GM23338 (cell line): ENCODE measurements at regions not wholly inside any gene's neighbourhood (a gene's known extent, or its start where the extent isn't known, plus 50 kb on each side); places are given as distances from the start of the nearest gene placed in this dataset.

Experiments
- EZH2 ChIP-seq: fragments of 200-600 bp; sonication (generic); IDR thresholded peaks from one replicate; pipeline ENCODE4 v1.8.0; 2017; ENCODE audit warnings: antibody characterized with exemption, mild to moderate bottlenecking, low read depth; ENCODE audit not compliant: unreplicated experiment
- POLR2AphosphoS5 ChIP-seq: IDR thresholded peaks from 2 replicates; pipeline ENCODE4 v1.6.1; 2016; ENCODE audit warnings: antibody characterized with exemption, low read depth
- STAT1 ChIP-seq: IDR thresholded peaks from one replicate; pipeline ENCODE4 v1.6.1; 2016; ENCODE audit warnings: antibody characterized with exemption; ENCODE audit not compliant: unreplicated experiment
- TF ChIP-seq, protein P1 (sequence below), 2 experiments: fragments of 200-600 bp in 1 of 2; sonication (generic) in 1 of 2; conservative IDR thresholded peaks; 2 replicates each; pipeline versions ENCODE4 v1.5.1 to v1.6.1; 2016 to 2017; ENCODE audit warnings: antibody characterized with exemption in 2 of 2, low read depth in 2 of 2, mild to moderate bottlenecking in 2 of 2, moderate library complexity in 1 of 2

DNA sequence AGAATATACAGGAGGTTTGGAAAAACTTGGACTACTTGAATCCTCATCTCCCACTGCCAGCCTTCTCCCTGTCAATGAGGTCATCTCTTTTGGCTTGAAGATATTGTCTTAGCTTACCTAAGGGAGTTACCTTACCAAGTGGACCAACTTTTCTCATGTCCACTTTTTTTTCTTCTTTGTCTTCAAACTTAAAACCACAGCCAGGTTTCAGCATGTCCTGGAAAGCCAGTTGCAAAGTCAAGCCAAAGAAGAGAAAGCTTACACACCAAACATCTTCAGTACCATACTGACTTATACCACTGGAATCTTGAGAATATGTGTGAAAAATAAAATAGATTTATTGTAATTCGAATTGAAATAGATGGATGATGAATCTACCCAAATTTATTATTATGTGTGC lies 520.5 kb downstream of the HTR7 start:
- TF ChIP-seq POLR2AphosphoS5 = no peak
- TF ChIP-seq, protein P1, sequence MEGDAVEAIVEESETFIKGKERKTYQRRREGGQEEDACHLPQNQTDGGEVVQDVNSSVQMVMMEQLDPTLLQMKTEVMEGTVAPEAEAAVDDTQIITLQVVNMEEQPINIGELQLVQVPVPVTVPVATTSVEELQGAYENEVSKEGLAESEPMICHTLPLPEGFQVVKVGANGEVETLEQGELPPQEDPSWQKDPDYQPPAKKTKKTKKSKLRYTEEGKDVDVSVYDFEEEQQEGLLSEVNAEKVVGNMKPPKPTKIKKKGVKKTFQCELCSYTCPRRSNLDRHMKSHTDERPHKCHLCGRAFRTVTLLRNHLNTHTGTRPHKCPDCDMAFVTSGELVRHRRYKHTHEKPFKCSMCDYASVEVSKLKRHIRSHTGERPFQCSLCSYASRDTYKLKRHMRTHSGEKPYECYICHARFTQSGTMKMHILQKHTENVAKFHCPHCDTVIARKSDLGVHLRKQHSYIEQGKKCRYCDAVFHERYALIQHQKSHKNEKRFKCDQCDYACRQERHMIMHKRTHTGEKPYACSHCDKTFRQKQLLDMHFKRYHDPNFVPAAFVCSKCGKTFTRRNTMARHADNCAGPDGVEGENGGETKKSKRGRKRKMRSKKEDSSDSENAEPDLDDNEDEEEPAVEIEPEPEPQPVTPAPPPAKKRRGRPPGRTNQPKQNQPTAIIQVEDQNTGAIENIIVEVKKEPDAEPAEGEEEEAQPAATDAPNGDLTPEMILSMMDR (conservative IDR thresholded peaks at IDR 0.05; ENCODE audit: low read depth in 2 of 2) = no peak
- TF ChIP-seq EZH2 = no peak
- no peak for TF ChIP-seq STAT1
